Stomach (tissue), 8 donors: ENCODE measurements at regions not wholly inside any gene's neighbourhood (a gene's known extent, or its start where the extent isn't known, plus 50 kb on each side); places are given as distances from the start of the nearest gene placed in this dataset.

Experiments
- DNase-seq, 2 donors: peaks; one replicate each; pipeline versions ENCODE4 v3.0.0 to v3.0.0-alpha.2; 2013 to 2019
- H3K27ac ChIP-seq, 5 donors: fragments of 200-600 bp in 4 of 5; sonication (generic) in 4 of 5; one replicate each; pipeline ENCODE4 v1.5.1; 2013 to 2019; ENCODE audit warnings: mild to moderate bottlenecking in 1 of 5, moderate library complexity in 1 of 5
- H3K27me3 ChIP-seq, 3 donors: fragments of 200-600 bp; sonication (generic); one replicate each; pipeline ENCODE4 v1.5.1; 2017 to 2019; ENCODE audit warnings: mixed run types in 1 of 3
- H3K36me3 ChIP-seq, 4 donors: fragments of 200-600 bp; sonication (generic); 1 replicate in 3 of 4; 2 replicates in 1 of 4; pipeline ENCODE4 v1.5.1; 2016 to 2019
- H3K4me1 ChIP-seq, 4 donors: fragments of 200-600 bp; sonication (generic); one replicate each; pipeline ENCODE4 v1.5.1; 2016 to 2019
- H3K4me3 ChIP-seq, 4 donors: fragments of 200-600 bp; sonication (generic) in 3 of 4; one replicate each; pipeline ENCODE4 v1.5.1; 2016 to 2019; ENCODE audit warnings: mild to moderate bottlenecking in 1 of 4
- H3K9me3 ChIP-seq, 4 donors: fragments of 200-600 bp; sonication (generic); one replicate each; pipeline ENCODE4 v1.5.1; 2016 to 2019
- EP300 ChIP-seq: sonication (generic); formaldehyde crosslinking; IDR thresholded peaks from one replicate; pipeline ENCODE4 v1.6.1; 2017; ENCODE audit warnings: antibody characterized with exemption
- POLR2A ChIP-seq, 4 donors: fragments of 450-650 bp; IDR thresholded peaks; one replicate each; pipeline ENCODE4 v1.6.1; 2016; ENCODE audit warnings: antibody characterized with exemption in 4 of 4, control low read depth in 2 of 4, mild to moderate bottlenecking in 1 of 4, moderate library complexity in 1 of 4
- POLR2AphosphoS5 ChIP-seq, 3 donors: sonication (generic); formaldehyde crosslinking; IDR thresholded peaks; one replicate each; pipeline ENCODE4 v1.6.1; 2016; ENCODE audit warnings: antibody characterized with exemption in 3 of 3
- WGBS, 5 donors: extraction: QIAGEN DNeasy Blood & Tissue Kit in 3 of 5; methylation state at CpG; one replicate each; pipeline versions ENCODE4 v1.1.5 to v1.1.7; 2013 to 2018; 5-methylcytosine and 5-hydroxymethylcytosine counted together
- intact Hi-C: fragments of 100-400 bp; cut with DNase I; formaldehyde crosslinking; loops from one replicate; pipeline ENCODE4 v1.15.1; 2023; ENCODE audit warnings: low total_unique reads
- TF ChIP-seq, protein P1 (sequence below), 7 experiments: fragments of 450-650 bp in 4 of 7; fragments of 200-600 bp in 3 of 7; sonication (generic) in 3 of 7; IDR thresholded peaks; one replicate each; pipeline ENCODE4 v1.5.1; 2016 to 2019; ENCODE audit warnings: antibody characterized with exemption in 7 of 7, control low read depth in 2 of 7, mild to moderate bottlenecking in 1 of 7
- donor health status: healthy with polysubstance abuse.
- donor health status: Bipolar disorder and iron deficiency.
- donor health status: healthy.

DNA sequence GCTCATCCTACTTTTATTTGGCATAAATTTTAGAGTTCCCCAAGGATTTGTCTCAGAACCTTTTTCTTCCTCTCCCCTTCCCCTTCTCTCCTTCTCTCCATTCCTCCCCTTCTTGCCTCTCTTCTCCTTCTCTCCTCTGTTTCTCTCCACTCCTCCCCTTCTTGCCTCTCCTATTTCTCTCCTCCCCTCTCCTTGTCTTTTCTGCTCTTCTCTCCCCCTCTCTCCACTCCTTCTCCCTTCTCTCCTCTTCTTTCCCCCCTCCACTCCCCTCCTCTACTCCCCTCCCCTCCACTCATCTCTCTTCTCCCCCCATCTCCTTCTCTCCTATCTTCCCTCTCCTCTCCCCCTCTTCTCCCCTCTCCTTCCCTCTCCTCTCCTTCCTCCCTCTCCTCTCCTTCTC lies 142.7 kb downstream of the CCDC71L start:
- TF ChIP-seq POLR2AphosphoS5 (IDR thresholded peaks at IDR 0.05) = no peak
- TF ChIP-seq POLR2A (IDR thresholded peaks at IDR 0.05) = no peak
- TF ChIP-seq EP300 = no peak
- TF ChIP-seq, protein P1, sequence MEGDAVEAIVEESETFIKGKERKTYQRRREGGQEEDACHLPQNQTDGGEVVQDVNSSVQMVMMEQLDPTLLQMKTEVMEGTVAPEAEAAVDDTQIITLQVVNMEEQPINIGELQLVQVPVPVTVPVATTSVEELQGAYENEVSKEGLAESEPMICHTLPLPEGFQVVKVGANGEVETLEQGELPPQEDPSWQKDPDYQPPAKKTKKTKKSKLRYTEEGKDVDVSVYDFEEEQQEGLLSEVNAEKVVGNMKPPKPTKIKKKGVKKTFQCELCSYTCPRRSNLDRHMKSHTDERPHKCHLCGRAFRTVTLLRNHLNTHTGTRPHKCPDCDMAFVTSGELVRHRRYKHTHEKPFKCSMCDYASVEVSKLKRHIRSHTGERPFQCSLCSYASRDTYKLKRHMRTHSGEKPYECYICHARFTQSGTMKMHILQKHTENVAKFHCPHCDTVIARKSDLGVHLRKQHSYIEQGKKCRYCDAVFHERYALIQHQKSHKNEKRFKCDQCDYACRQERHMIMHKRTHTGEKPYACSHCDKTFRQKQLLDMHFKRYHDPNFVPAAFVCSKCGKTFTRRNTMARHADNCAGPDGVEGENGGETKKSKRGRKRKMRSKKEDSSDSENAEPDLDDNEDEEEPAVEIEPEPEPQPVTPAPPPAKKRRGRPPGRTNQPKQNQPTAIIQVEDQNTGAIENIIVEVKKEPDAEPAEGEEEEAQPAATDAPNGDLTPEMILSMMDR (IDR thresholded peaks at IDR 0.05) = no peak
- intact Hi-C loops = no loop called here

DNA sequence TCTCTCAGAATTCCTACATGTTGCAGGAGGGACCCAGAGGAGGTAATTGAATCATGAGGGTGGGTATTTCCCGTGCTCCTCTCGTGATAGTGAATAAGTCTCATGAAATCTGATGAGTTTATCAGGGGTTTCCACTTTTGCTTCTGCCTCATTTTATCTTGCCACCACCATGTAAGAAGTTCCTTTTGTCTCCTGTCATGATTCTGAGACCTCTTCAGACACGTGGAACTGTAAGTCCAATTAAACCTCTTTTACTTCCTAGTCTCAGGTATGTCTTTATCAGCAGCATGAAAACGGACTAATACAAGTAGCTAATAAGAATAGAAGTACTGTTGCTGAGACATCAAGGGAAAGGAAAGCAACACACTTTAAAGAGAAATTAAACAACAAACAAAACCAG lies 143.4 kb downstream of the CCDC71L start:
- no peak for DNase-seq
- no peaks in the 10 kb centered on the region for H3K4me1 ChIP-seq
- H3K27ac ChIP-seq = no peak overlapping the region
- H3K36me3 ChIP-seq = no peaks in the 10 kb centered on the region
- intact Hi-C loops = no loop called here
- H3K4me3 ChIP-seq = no peak overlapping the region
- peaks cover 0 to 3% (median 0%) of the 10 kb centered on the region in 3 donors for H3K27me3 ChIP-seq
- H3K9me3 ChIP-seq = no peaks in the 10 kb centered on the region
- TF ChIP-seq EP300 (no peak), POLR2AphosphoS5 (IDR thresholded peaks at IDR 0.05) (no peak), POLR2A (IDR thresholded peaks at IDR 0.05) (no peak)
- TF ChIP-seq, protein P1 (IDR thresholded peaks at IDR 0.05) = no peak
- WGBS, 5 donors = 64 to 80% (median 74%) methylated on average over 4 of the region's 4 CpGs

More for the DNA sequence above, 142.7 kb downstream of the CCDC71L start:
- no peaks in the 10 kb centered on the region for H3K36me3 ChIP-seq
- no peak overlapping the region for H3K4me3 ChIP-seq
- DNase-seq = no peak
- no peaks in the 10 kb centered on the region for H3K9me3 ChIP-seq
- H3K27me3 ChIP-seq = peaks cover 0 to 3% (median 0%) of the 10 kb centered on the region in 3 donors
- no peak overlapping the region for H3K27ac ChIP-seq
- no peaks in the 10 kb centered on the region for H3K4me1 ChIP-seq

DNA sequence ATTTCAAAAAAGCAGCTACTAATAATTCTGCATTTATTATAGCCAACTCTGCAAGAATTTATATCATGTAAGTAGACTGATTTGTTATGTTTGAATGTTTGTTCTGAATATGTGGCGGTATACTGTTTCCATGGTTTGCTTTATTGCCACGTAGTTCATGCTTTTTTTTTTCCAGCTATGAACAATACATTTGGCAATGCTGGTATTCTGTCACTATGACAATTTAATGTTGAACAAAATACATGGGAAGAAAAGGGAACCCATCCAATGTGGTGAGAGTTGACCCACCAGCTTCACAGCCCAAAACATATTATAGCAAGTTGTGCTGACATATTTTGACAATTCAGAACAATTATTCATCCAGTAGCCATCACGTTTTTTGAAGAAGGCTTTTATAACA lies 145.6 kb downstream of the CCDC71L start:
- TF ChIP-seq POLR2A (IDR thresholded peaks at IDR 0.05) (no peak), POLR2AphosphoS5 (IDR thresholded peaks at IDR 0.05) (no peak), EP300 (no peak)
- TF ChIP-seq, protein P1 (IDR thresholded peaks at IDR 0.05) = no peak
- Histone ChIP-seq H3K36me3 (no peaks in the 10 kb centered on the region), H3K9me3 (no peaks in the 10 kb centered on the region), H3K4me3 (no peak overlapping the region), H3K27me3 (peaks cover 0 to under 1% (median 0%) of the 10 kb centered on the region in 3 donors), H3K4me1 (no peaks in the 10 kb centered on the region), H3K27ac (no peak overlapping the region)
- no peak for DNase-seq
- WGBS, 5 donors = 59 to 66% (median 64%) methylated on average over 3 of the region's 3 CpGs
- intact Hi-C loops = no loop called here

DNA sequence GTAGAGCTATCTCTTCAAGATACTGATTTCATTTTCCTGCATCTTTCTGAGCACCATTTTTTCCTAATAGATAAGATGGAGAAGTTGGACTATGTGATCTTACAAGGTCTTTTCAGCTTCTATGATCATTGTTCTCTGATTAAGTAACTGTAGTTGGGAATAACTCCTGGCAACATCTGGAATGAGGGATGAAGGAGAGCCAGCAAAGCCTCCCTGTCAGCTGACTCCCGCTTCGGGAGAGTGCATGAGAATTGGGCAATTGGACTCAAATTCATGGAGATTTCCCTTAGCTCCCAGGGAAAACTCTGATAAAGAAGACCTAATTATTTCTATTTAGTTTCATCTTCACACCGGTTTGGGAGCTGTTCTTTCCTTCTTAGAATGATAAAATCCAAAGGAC lies 146.1 kb downstream of the CCDC71L start:
- Histone ChIP-seq H3K27ac (no peak overlapping the region), H3K36me3 (no peaks in the 10 kb centered on the region), H3K9me3 (no peaks in the 10 kb centered on the region), H3K4me1 (no peaks in the 10 kb centered on the region), H3K4me3 (no peak overlapping the region), H3K27me3 (no peaks in the 10 kb centered on the region)
- TF ChIP-seq, protein P1 (IDR thresholded peaks at IDR 0.05) = no peak
- TF ChIP-seq EP300 (no peak), POLR2A (IDR thresholded peaks at IDR 0.05) (no peak), POLR2AphosphoS5 (IDR thresholded peaks at IDR 0.05) (no peak)
- DNase-seq = no peak
- intact Hi-C loops = no loop called here
- 57 to 85% (median 77%) methylated on average over 3 of the region's 3 CpGs for WGBS, 5 donors
